NCI-H187 treated with DMSO at 0.1 percent for 48 hours (cell line): ENCODE measurements at regions not wholly inside any gene's neighbourhood (a gene's known extent, or its start where the extent isn't known, plus 50 kb on each side); places are given as distances from the start of the nearest gene placed in this dataset.

ENCODE experiments used
- DNase-seq: peaks from one replicate; lab custom pipeline; 2025; lab: John Stamatoyannopoulos, UW

GRCh38 chr6:40194447-40195170 lies 260.3 kb upstream of the MOCS1 start:
- no peak for DNase-seq

- DNase-seq: no peak
Observed at GRCh38 chr6:40192516-40192915, 258.3 kb upstream of the MOCS1 start.

DNA sequence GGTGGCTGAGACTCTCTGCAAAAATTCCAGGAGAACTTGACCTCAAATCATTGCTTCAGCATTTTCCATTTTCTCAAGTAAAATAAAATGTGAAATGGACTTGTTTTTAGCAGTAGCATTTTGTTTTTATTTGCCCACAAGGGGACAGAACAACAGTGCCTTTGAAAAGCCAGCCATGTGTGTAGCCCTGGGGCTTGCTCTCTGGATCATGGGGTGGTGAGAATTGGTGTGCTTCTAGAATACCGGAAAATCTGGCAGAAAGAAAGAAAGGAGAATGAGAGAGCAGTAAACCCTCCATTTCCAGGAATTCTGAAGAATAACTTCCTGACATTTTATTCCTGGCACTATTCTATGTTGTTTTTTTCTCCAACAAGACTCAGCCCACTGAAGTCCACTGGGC lies 254.7 kb upstream of the MOCS1 start:
- no peak for DNase-seq

GRCh38 chr6:40187535-40188144 lies 253.4 kb upstream of the MOCS1 start:
- DNase-seq: no peak

DNA sequence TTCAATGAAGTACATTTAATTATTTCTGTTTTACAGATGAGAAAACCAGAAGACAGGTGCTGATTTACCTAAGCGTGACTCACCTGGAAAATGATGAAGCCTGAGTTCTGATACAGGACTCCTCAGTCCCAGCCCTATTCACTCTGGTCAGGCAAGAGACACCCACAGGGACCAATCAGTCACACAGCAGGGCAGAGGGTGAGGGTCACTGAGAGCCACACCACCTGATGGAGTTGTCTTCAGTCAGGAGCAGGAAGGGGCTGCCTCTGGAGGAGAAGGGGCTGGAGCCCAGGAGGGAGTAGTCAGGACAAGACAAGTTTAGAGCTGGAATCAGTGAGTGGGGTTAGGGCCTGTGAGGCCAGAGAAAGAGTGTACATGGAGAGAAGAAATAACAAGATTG lies 251.2 kb upstream of the MOCS1 start:
- no peak for DNase-seq

- DNase-seq: no peak
Observed at GRCh38 chr6:40183902-40184301, 249.6 kb upstream of the MOCS1 start.

DNA sequence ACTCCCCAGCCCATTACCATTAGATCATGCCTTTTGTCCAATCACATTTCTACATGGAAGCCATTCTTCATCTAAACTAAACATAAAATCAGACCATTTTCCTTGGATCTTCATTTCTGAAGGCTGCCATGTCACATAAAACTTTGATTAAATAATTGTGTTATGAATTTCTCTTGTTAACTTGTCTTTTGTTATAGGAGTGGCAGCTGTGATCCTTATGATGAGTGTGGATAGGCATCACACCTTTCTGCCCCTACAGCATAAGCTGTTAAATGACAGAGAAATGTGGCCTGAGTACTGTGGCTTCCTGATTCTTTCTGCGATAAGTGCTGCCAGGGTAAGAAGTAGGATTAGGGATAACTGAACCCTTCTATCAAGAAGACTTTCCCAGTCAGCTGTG lies 247.1 kb upstream of the MOCS1 start:
- no peak for DNase-seq

DNA sequence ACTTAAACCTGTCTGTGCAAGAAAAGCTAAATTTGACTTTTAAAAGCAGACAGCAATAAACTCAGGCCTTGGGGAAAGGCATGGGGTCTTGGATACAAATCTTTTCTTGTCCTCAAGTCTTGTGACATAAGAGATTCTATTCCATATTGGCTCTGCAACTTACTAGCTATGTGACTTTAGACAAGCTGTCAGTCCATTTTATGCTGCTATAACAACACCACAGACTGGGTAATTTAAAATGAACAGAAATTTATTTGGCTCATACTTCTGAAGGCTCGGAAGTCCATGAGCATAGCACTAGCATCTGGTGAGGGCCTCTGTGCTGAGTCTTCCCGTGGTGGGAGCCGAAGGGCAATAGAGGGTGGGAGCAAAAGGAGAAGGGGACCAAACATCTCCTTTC lies 246.0 kb upstream of the MOCS1 start:
- DNase-seq: no peak

GRCh38 chr6:40179496-40179895 lies 245.2 kb upstream of the MOCS1 start:
- DNase-seq: no peak

- DNase-seq: no peak
Observed at GRCh38 chr6:40177598-40177997, 243.3 kb upstream of the MOCS1 start.

- no peak for DNase-seq
Observed at GRCh38 chr6:40176152-40176551, 241.9 kb upstream of the MOCS1 start.

DNA sequence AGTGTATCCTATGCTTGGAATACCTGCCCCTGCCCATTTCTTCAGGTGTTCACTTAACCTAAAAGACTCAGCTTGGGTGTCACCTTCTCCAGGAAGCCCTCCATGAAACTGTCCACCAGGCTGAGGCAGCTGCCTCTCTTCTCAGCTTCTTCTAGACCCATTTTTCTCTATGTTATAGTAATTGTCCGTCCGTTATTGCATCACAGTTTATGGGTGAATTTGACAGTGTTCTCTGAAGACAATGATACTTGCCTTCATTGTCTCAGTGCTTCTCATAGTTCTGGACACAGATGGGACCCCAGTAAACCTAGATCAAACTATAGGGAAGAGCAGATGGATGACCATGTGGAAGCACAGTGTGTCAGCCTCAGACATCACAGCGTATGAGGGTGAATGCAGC lies 238.0 kb upstream of the MOCS1 start:
- no peak for DNase-seq

DNA sequence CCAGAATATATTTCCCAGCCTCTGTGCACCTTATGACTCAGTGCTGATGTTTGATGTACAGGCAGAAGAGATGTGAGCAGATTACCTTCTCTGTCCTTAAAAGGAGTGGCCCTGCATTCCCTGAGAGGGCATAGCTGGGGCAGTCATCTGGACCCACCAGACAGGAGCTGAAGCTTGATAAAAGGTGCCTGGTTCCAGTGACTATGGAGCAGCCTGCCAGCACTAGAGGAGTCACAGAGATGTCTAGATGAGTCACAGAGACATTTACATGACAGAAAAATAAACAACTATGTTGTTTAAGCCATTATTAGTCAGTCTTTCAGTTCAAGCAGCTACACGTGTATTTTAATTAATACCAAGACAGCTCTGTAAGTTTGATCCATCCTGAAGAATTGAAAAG lies 237.1 kb upstream of the MOCS1 start:
- DNase-seq: no peak

DNA sequence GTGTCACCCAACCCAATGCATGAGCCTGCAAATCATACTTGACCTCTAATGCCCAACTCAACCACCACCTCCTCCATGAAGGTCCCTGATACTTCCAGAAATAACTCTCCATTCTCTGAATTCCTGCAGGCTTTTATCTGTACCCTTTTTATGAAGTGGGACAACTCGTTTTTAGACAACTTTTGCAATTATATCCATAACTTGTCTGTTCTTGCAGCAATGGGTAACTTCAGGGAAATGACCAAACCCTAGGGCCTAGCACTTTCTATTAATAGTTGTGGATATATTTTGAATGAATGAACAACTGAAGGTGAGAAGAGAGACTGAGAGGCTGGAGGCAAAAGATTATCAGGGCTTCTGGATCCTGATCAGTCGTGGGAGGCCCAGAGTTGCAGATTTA lies 236.6 kb upstream of the MOCS1 start:
- no peak for DNase-seq

- no peak for DNase-seq
Observed at GRCh38 chr6:40169878-40170277, 235.6 kb upstream of the MOCS1 start.

GRCh38 chr6:40166963-40167362 lies 232.7 kb upstream of the MOCS1 start:
- no peak for DNase-seq

DNA sequence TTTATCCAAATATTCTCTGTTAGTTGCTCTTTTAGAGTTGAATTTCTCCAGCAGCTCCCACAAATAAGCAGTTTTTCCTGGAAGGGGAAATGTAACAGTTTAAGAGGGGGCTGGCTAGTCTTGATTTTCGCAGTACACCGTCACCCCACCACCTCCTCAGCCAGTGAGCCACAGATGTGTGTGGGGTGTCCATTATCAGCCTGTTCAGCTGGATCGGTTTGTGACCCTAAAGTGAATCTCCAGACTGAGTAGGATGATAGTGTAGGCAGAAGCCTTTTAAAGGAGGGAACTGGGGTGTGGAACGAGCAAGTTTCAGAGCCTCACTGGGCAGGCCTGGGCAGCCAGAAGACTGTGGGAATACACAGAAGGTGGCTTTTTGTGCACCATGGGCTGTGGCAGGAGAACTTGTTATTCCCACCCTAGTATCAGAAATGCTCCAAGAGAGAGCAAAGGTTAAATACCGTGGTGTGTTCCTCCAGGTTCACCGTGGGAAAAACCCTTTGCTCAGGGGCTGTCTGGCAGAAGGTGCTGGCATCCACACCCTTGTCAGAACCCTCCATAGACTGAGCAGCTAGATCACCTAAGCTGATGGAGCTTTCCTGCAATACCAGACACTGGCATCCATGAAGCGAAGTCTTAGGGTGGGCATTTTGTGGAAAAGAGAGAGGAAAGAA lies 230.9 kb upstream of the MOCS1 start:
- DNase-seq: no peak

GRCh38 chr6:40164345-40164755 lies 230.1 kb upstream of the MOCS1 start:
- no peak for DNase-seq

GRCh38 chr6:40163924-40164323 lies 229.7 kb upstream of the MOCS1 start:
- no peak for DNase-seq

DNA sequence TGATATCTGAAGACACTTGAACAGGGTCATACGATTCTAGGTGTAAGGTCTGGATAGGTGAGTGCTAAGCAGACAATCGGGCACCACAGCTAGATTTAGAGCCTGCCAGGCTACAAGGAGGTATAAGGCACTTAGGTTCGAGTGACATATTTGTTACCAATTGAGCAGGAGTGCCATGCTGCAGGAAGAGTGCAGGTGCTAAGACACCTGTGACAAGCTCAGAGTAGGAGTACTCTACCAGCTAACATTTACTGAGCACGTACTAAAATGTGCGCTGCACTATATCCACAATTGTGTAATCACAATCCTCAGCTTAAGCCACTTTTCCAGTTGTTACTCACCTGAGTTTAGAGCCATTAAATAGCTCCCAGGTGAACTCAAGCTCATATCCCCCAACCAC lies 227.8 kb upstream of the MOCS1 start:
- DNase-seq: no peak

GRCh38 chr6:40160826-40161225 lies 226.6 kb upstream of the MOCS1 start:
- no peak for DNase-seq

- no peak for DNase-seq
Observed at GRCh38 chr6:40159865-40160264, 225.6 kb upstream of the MOCS1 start.

GRCh38 chr6:40152701-40153436 lies 218.6 kb upstream of the MOCS1 start:
- DNase-seq: no peak
